Thoracic aorta (tissue), 2 donors: ENCODE measurements at regions not wholly inside any gene's neighbourhood (a gene's known extent, or its start where the extent isn't known, plus 50 kb on each side); places are given as distances from the start of the nearest gene placed in this dataset.

Experiments used
- ATAC-seq: fragments of 150-250 bp; one replicate; pipeline ENCODE4 v1.8.0; 2017; ENCODE audit warnings: low read depth; ENCODE audit not compliant: insufficient number of reproducible peaks, low FRiP score
- DNase-seq: peaks from one replicate; pipeline ENCODE4 v3.0.0-alpha.2; 2020; ENCODE audit warnings: low spot score
- H3K27ac ChIP-seq, 2 donors: fragments of 200-600 bp; sonication (generic); 1 replicate in 1 of 2; 2 replicates in 1 of 2; pipeline ENCODE4 v1.5.1; 2016; ENCODE audit warnings: mild to moderate bottlenecking in 2 of 2, moderate library complexity in 2 of 2
- H3K27me3 ChIP-seq: fragments of 200-600 bp; sonication (generic); replicated peaks from 2 replicates; pipeline ENCODE4 v1.6.0; 2016; ENCODE audit warnings: mild to moderate bottlenecking; ENCODE audit not compliant: insufficient read depth
- H3K36me3 ChIP-seq: fragments of 200-600 bp; sonication (generic); one replicate; pipeline ENCODE4 v1.5.1; 2016
- H3K4me1 ChIP-seq, 2 donors: fragments of 200-600 bp; sonication (generic); 1 replicate in 1 of 2; 2 replicates in 1 of 2; pipeline versions ENCODE4 v1.5.1 to v1.6.0; 2016; ENCODE audit warnings: low read depth in 2 of 2, mild to moderate bottlenecking in 1 of 2; ENCODE audit not compliant: control insufficient read depth in 1 of 2
- H3K4me3 ChIP-seq: fragments of 200-600 bp; sonication (generic); 2 replicates; pipeline ENCODE4 v1.5.1; 2016; ENCODE audit warnings: mild to moderate bottlenecking
- H3K9me3 ChIP-seq: fragments of 200-600 bp; sonication (generic); 2 replicates; pipeline ENCODE4 v1.5.1; 2016
- TF ChIP-seq, protein P1 (sequence below): fragments of 200-600 bp; sonication (generic); IDR thresholded peaks from one replicate; pipeline ENCODE4 v1.5.1; 2019; ENCODE audit warnings: antibody characterized with exemption

DNA sequence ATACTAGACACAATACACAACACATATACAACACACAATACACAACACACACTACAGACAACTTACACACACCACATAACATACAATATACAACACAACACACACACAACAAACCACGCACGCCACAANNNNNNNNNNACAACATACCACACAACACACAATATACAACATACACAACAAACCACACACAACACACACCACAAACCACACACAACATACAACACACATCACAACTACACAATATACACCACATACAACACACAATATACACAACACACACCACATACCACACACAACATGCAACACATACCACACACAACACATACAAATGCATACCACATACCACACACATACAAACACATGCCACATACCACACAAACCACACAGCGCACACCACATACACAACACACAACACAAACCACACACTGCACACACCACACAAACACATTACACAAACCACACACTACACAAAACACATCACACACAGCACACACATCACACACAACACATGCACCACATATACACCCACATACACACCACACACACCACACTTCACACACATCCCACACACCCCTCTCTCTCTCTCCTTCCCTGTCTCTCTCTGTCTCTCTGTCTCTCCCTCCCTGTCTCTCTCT is 108.3 kb downstream of the ETS2 start:
- no peak for ATAC-seq
- no peak for DNase-seq
- peak overlapping the region; percentile 30 to 45 for H3K27ac ChIP-seq
- no peaks in the 10 kb centered on the region for H3K27me3 ChIP-seq
- H3K9me3 ChIP-seq, result no peaks in the 10 kb centered on the region
- H3K4me3 ChIP-seq, result no peak overlapping the region
- TF ChIP-seq, protein P1, sequence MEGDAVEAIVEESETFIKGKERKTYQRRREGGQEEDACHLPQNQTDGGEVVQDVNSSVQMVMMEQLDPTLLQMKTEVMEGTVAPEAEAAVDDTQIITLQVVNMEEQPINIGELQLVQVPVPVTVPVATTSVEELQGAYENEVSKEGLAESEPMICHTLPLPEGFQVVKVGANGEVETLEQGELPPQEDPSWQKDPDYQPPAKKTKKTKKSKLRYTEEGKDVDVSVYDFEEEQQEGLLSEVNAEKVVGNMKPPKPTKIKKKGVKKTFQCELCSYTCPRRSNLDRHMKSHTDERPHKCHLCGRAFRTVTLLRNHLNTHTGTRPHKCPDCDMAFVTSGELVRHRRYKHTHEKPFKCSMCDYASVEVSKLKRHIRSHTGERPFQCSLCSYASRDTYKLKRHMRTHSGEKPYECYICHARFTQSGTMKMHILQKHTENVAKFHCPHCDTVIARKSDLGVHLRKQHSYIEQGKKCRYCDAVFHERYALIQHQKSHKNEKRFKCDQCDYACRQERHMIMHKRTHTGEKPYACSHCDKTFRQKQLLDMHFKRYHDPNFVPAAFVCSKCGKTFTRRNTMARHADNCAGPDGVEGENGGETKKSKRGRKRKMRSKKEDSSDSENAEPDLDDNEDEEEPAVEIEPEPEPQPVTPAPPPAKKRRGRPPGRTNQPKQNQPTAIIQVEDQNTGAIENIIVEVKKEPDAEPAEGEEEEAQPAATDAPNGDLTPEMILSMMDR, result no peak
- H3K36me3 ChIP-seq, result no peaks in the 10 kb centered on the region
- peaks cover 9 to 49% of the 10 kb centered on the region in 2 donors for H3K4me1 ChIP-seq

DNA sequence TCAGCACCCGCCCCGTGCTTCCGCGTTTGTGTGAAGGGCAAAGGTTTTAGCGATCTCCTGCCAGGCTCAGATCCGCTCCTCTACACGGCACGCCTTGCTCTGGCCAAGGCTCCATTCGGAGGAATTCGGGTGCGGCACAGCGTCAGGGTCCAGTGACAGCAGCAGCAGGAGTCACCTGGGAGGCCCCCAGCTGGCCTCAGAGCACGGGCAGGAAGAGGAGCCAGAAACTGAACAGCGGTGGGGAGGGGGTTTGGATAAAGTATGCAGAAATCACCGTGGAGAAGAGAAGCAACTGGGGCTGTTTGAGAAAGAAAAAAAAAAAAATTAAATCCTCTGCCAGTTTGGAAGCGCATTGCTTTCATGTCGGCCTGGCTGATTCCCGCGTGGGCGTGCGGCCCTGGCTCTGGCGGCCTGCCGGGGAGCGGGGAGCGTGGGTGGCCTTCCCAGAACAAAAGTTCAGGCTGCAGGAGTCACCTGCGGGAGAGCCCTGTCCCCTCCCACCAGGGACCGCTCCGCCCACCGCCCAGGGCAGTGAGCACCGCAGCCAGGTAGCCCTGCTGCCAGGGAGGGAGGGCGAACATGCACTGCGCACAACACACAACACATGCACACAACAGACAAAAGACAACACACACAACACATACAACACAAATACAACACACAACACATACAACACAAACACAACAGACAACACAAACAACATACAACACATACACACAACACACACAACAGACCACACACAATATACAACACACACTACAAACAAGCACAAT is 107.6 kb downstream of the ETS2 start:
- H3K4me3 ChIP-seq, result peak overlapping the region; percentile 46

DNA sequence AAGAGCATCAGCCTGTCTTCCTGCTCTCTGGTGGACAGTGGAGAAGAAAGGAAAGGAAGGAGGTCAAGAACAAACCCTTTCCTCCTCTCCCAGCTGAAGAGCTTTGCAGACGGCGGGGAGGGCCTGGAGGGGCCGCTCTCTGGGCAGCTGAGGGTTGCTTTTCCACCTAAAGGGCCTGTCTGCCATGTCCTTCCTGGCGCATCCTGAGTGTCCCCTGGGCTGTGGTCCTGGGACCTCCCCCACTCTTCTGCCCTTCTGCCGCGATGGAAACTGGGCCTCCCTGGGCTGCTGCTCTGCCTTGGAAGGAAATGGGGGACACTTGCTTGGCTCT is 107.0 kb downstream of the ETS2 start:
- Histone ChIP-seq H3K36me3 (no peaks in the 10 kb centered on the region), H3K4me1 (peaks cover 6 to 39% of the 10 kb centered on the region in 2 donors), H3K27me3 (no peaks in the 10 kb centered on the region), H3K4me3 (peak overlapping the region; percentile 46), H3K9me3 (no peaks in the 10 kb centered on the region), H3K27ac (peak overlapping the region; percentile 84 to 89)
- TF ChIP-seq, protein P1, result no peak
- DNase-seq (no peak), ATAC-seq (no peak)

More for the DNA sequence above, 107.6 kb downstream of the ETS2 start:
- H3K27me3 ChIP-seq, result no peaks in the 10 kb centered on the region
- H3K27ac ChIP-seq, result peak overlapping the region; percentile 84 to 89
- no peaks in the 10 kb centered on the region for H3K36me3 ChIP-seq
- DNase-seq (peak; percentile 30), ATAC-seq (peak; percentile 37)
- TF ChIP-seq, protein P1, result no peak
- H3K9me3 ChIP-seq, result no peaks in the 10 kb centered on the region
- peaks cover 6 to 42% of the 10 kb centered on the region in 2 donors for H3K4me1 ChIP-seq

DNA sequence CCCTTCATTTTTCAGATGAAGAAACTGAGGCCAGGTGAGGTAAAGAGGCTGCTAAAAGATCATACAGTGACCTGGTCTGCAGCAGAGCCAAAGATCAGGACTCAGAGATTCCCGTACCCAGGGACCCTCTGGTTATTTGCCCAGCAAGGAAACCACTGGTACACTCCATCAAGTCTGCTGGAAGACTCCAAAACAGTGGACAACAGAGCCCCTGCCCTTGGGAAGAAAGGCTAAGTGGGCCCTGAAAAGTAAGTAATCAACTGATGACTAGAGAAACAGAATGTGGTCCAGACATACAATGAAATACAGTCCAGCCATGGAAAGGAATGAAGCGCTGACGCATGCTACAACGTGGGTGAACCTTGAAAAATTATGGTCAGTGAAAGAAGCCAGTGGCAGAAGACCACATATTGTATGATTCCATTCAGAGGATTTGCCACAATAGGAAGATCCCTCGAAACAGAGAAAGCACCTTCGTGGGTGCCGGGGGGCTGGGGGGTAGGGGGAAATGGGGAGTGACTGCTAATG is 106.4 kb downstream of the ETS2 start:
- ATAC-seq (no peak), DNase-seq (no peak)
- no peaks in the 10 kb centered on the region for H3K9me3 ChIP-seq
- H3K4me1 ChIP-seq, result peaks cover 9 to 43% of the 10 kb centered on the region in 2 donors
- peak overlapping the region; percentile 34 to 84 for H3K27ac ChIP-seq
- no peaks in the 10 kb centered on the region for H3K27me3 ChIP-seq
- no peaks in the 10 kb centered on the region for H3K36me3 ChIP-seq
- H3K4me3 ChIP-seq, result no peak overlapping the region
- TF ChIP-seq, protein P1, result no peak

DNA sequence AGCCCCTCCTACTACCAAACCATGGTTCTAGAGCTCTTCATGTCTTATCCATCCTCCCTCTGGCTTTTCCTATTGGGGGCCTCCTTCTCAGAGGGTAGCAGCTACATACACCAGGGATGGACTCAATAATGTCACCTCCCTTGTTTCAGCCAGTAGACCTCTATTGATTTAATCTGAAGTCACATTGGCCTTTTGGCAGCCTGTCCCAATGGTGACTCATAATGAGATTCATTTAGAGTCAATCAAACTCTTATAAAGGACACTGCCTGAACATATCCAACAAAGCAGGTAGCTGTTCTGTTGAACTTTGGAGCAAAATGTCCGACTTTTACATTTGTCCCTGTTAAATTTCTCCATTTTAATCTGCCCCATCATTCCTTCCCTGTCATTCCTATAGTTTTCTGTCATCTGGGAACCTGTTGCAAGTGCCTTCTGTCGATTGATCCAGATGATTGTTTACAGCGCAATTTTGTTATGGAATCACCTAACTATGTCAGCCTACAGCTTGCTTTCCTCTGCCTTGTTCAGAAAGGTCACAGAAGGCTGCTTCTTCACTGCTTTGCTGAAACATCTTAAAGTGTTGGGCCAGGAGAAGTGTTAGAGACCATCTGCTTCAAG is 105.9 kb downstream of the ETS2 start:
- Histone ChIP-seq H3K27ac (peak overlapping the region; percentile 34 to 84), H3K4me1 (peaks cover 12 to 48% of the 10 kb centered on the region in 2 donors)
- TF ChIP-seq, protein P1, result no peak

More for the DNA sequence above, 105.9 kb downstream of the ETS2 start:
- DNase-seq (no peak), ATAC-seq (no peak)
- H3K36me3 ChIP-seq, result no peaks in the 10 kb centered on the region
- no peaks in the 10 kb centered on the region for H3K27me3 ChIP-seq
- H3K9me3 ChIP-seq, result no peaks in the 10 kb centered on the region
- no peak overlapping the region for H3K4me3 ChIP-seq
